Adrenal gland (tissue), 9 donors: ENCODE measurements at regions not wholly inside any gene's neighbourhood (a gene's known extent, or its start where the extent isn't known, plus 50 kb on each side); places are given as distances from the start of the nearest gene placed in this dataset.

ENCODE experiments used
- DNase-seq, 7 donors: peaks; one replicate each; pipeline ENCODE4 v3.0.0-alpha.2; 2019 to 2020
- H3K27ac ChIP-seq, 5 donors: fragments of 200-600 bp; sonication (generic) in 4 of 5; 1 replicate in 3 of 5; 2 replicates in 2 of 5; pipeline versions ENCODE4 v1.5.1 to v1.8.0; 2016 to 2020; ENCODE audit warnings: mild to moderate bottlenecking in 1 of 5
- H3K27me3 ChIP-seq: fragments of 200-600 bp; 2 replicates; pipeline ENCODE4 v1.8.0; 2021
- H3K36me3 ChIP-seq, 2 donors: fragments of 200-600 bp; replicated peaks in 1 of 2; 1 replicate in 1 of 2; 2 replicates in 1 of 2; pipeline versions ENCODE4 v1.5.1 to v1.8.0; 2018 to 2022
- H3K4me1 ChIP-seq, 2 donors: fragments of 200-600 bp; replicated peaks in 1 of 2; 1 replicate in 1 of 2; 2 replicates in 1 of 2; pipeline versions ENCODE4 v1.5.1 to v1.8.0; 2018 to 2021
- H3K4me3 ChIP-seq, 4 donors: fragments of 200-600 bp; sonication (generic) in 3 of 4; one replicate each; pipeline ENCODE4 v1.5.1; 2016 to 2018
- H3K9me3 ChIP-seq, 3 donors: fragments of 200-600 bp; sonication (generic) in 1 of 3; replicated peaks in 1 of 3; 1 replicate in 2 of 3; 2 replicates in 1 of 3; pipeline versions ENCODE4 v1.5.1 to v1.8.0; 2016 to 2021
- POLR2A ChIP-seq, 2 donors: fragments of 450-650 bp; IDR thresholded peaks; one replicate each; pipeline ENCODE4 v1.6.1; 2017; ENCODE audit warnings: antibody characterized with exemption in 2 of 2, mild to moderate bottlenecking in 2 of 2, moderate library complexity in 1 of 2
- WGBS, 4 donors: extraction: QIAGEN DNeasy Blood & Tissue Kit in 2 of 4; methylation state at CpG; one replicate each; pipeline versions ENCODE4 v1.1.5 to v1.1.7; 2013 to 2017; 5-methylcytosine and 5-hydroxymethylcytosine counted together
- intact Hi-C, 2 donors: fragments of 100-400 bp; cut with DNase I; formaldehyde crosslinking; loops; one replicate each; pipeline versions ENCODE4 v1.14.1 to v1.15.0; 2022 to 2023
- TF ChIP-seq, protein P1 (sequence below), 6 experiments: fragments of 450-650 bp in 4 of 6; fragments of 200-600 bp in 2 of 6; sonication (generic) in 1 of 6; IDR thresholded peaks; 1 replicate in 5 of 6; 2 replicates in 1 of 6; pipeline versions ENCODE4 v1.5.1 to v1.8.0; 2016 to 2021; ENCODE audit warnings: antibody characterized with exemption in 6 of 6, mild to moderate bottlenecking in 2 of 6, moderate library complexity in 1 of 6
- donor health status: healthy with polysubstance abuse.
- donor health status: Bipolar disorder and iron deficiency.
- donor health status: DM: yes; HTN: yes; CAD: no.
- donor health status: DM: no; HTN: no; CAD: no.
- donor health status: DM: no; HTN: no; CAD: no.

DNA sequence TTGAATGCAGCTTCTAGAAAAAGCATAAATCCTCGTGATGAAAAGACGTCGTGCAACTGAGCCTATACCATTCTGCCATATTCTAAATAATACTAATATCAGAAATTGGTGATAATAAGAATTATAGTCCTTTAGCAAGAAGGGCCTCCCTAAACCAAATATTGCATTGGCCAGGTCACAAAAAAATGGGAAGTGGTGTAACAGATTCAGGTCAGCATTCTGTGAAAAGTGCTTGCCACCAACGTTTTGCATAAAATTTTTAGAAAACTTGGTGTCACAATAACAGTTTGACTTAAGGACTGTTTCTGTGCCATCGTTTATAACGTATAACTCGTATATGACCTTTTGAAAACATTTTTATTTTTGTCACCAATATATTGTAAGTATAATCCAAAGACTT, 603.6 kb downstream of the CPS1 start:
- no peaks in the 10 kb centered on the region for H3K36me3 ChIP-seq
- WGBS, 4 donors: 65 to 74% (median 70%) methylated on average over 7 of the region's 7 CpGs
- TF ChIP-seq, protein P1, sequence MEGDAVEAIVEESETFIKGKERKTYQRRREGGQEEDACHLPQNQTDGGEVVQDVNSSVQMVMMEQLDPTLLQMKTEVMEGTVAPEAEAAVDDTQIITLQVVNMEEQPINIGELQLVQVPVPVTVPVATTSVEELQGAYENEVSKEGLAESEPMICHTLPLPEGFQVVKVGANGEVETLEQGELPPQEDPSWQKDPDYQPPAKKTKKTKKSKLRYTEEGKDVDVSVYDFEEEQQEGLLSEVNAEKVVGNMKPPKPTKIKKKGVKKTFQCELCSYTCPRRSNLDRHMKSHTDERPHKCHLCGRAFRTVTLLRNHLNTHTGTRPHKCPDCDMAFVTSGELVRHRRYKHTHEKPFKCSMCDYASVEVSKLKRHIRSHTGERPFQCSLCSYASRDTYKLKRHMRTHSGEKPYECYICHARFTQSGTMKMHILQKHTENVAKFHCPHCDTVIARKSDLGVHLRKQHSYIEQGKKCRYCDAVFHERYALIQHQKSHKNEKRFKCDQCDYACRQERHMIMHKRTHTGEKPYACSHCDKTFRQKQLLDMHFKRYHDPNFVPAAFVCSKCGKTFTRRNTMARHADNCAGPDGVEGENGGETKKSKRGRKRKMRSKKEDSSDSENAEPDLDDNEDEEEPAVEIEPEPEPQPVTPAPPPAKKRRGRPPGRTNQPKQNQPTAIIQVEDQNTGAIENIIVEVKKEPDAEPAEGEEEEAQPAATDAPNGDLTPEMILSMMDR (IDR thresholded peaks at IDR 0.05): no peak
- TF ChIP-seq POLR2A (IDR thresholded peaks at IDR 0.05): no peak
- no peak overlapping the region for H3K4me3 ChIP-seq
- no peaks in the 10 kb centered on the region for H3K9me3 ChIP-seq
- H3K4me1 ChIP-seq: no peaks in the 10 kb centered on the region
- no peaks in the 10 kb centered on the region for H3K27me3 ChIP-seq
- intact Hi-C loops: loop anchor here (5.0 to 10.0 kb wide), 2 partner anchors 73 to 75 kb away; no protein-coding TSS in a partner anchor
- DNase-seq: no peak
- H3K27ac ChIP-seq: no peak overlapping the region

DNA sequence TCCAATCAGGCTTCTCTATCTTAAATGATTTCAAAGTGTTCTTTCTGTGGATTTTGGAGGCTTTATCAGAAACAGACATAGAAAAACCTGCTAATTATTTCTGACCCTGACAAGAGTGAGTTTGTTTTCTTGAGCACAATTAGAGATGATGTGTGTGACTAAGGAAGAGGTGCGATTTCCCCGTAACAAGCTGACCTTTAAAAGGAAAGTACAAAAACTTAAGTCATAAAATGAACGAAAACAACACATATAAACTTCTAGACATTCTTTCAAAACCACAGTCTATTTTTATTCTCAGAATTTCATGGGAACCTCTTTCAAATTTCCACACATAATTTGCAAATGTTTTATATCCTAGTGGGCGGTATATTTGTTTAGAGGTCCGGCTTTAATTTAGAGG, 604.8 kb downstream of the CPS1 start:
- no peak for TF ChIP-seq POLR2A (IDR thresholded peaks at IDR 0.05)
- TF ChIP-seq, protein P1 (IDR thresholded peaks at IDR 0.05): no peak
- WGBS, 4 donors: 66 to 73% (median 71%) methylated on average over 5 of the region's 5 CpGs

DNA sequence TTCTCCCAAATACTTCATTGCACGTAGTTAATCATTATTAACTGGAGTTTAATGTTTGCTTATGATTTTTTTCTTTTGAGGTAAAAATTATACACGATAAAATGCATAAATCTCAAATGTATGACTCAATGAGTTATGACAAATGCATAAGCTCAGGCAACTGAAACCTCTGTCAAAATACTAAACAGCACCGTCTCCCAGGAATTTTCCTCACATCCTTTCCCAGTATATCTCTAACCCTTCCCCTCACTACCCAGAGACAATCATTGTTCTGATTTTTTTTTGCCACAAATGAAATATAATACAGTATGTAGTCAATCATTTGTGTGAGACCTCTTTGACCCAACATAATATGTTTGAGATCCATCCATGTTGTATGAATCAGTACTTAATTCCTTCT, 606.5 kb downstream of the CPS1 start:
- Histone ChIP-seq H3K4me1 (no peaks in the 10 kb centered on the region), H3K27ac (no peak overlapping the region), H3K4me3 (no peak overlapping the region), H3K27me3 (no peaks in the 10 kb centered on the region), H3K36me3 (no peaks in the 10 kb centered on the region), H3K9me3 (no peaks in the 10 kb centered on the region)
- intact Hi-C loops: no loop called here
- TF ChIP-seq, protein P1 (IDR thresholded peaks at IDR 0.05): no peak
- TF ChIP-seq POLR2A (IDR thresholded peaks at IDR 0.05): no peak
- WGBS, 4 donors: 65 to 76% (median 69%) methylated on average over 3 of the region's 3 CpGs
- DNase-seq: no peak

More for the DNA sequence above, 604.8 kb downstream of the CPS1 start:
- H3K36me3 ChIP-seq: no peaks in the 10 kb centered on the region
- no peak overlapping the region for H3K27ac ChIP-seq
- intact Hi-C loops: no loop called here
- no peaks in the 10 kb centered on the region for H3K9me3 ChIP-seq
- no peaks in the 10 kb centered on the region for H3K4me1 ChIP-seq
- DNase-seq: no peak
- H3K27me3 ChIP-seq: no peaks in the 10 kb centered on the region
- H3K4me3 ChIP-seq: no peak overlapping the region

- TF ChIP-seq, protein P1 (IDR thresholded peaks at IDR 0.05): no peak
- no peak for TF ChIP-seq POLR2A (IDR thresholded peaks at IDR 0.05)
- no peak overlapping the region for H3K4me3 ChIP-seq
- WGBS, 4 donors: 49 to 67% (median 55%) methylated on average over 4 of the region's 4 CpGs
- no peaks in the 10 kb centered on the region for H3K9me3 ChIP-seq
- no peaks in the 10 kb centered on the region for H3K27me3 ChIP-seq
- H3K27ac ChIP-seq: no peak overlapping the region
- no peaks in the 10 kb centered on the region for H3K36me3 ChIP-seq
- no peak for DNase-seq
- H3K4me1 ChIP-seq: no peaks in the 10 kb centered on the region
- intact Hi-C loops: no loop called here
Measured at GRCh38 chr2:211170843-211171242, 614.4 kb downstream of the CPS1 start.
